Astrocyte (in vitro differentiated cells and primary cell): ENCODE measurements at regions not wholly inside any gene's neighbourhood (a gene's known extent, or its start where the extent isn't known, plus 50 kb on each side); places are given as distances from the start of the nearest gene placed in this dataset.

ENCODE experiments used
- DNase-seq: peaks from one replicate; pipeline ENCODE4 v3.0.0-alpha.2; 2010; ENCODE audit warnings: low read depth
- FAIRE-seq: peaks from 2 replicates; lab custom pipeline; 2011; peaks lifted over from hg19 to GRCh38; lab: Jason Lieb, UNC
- H2AFZ ChIP-seq: 2 replicates; pipeline ENCODE4 v1.6.0; 2012; ENCODE audit warnings: low read depth, low read length, inconsistent platforms
- H3K27ac ChIP-seq: 2 replicates; pipeline ENCODE4 v1.5.1; 2011; ENCODE audit warnings: low read depth, low read length, inconsistent platforms
- H3K27me3 ChIP-seq: 2 replicates; pipeline ENCODE4 v1.6.0; 2011; ENCODE audit warnings: low read length, inconsistent platforms; ENCODE audit not compliant: insufficient read depth
- H3K36me3 ChIP-seq: 2 replicates; pipeline ENCODE4 v1.5.1; 2011; ENCODE audit warnings: low read length, inconsistent platforms; ENCODE audit not compliant: insufficient read depth
- H3K4me1 ChIP-seq: 2 replicates; pipeline ENCODE4 v1.5.1; 2011; ENCODE audit warnings: low read length, inconsistent platforms; ENCODE audit not compliant: insufficient read depth
- H3K4me2 ChIP-seq: 2 replicates; pipeline ENCODE4 v1.6.0; 2012; ENCODE audit warnings: low read length, inconsistent platforms
- H3K4me3 ChIP-seq: 2 replicates; pipeline ENCODE4 v1.5.1; 2011; ENCODE audit warnings: low read depth, mild to moderate bottlenecking, low read length, inconsistent platforms; ENCODE audit not compliant: insufficient read depth
- H3K79me2 ChIP-seq: 2 replicates; pipeline ENCODE4 v1.6.0; 2012; ENCODE audit warnings: mild to moderate bottlenecking, low read length, inconsistent platforms; ENCODE audit not compliant: insufficient read depth
- H3K9ac ChIP-seq: 2 replicates; pipeline ENCODE4 v1.6.0; 2012; ENCODE audit warnings: mild to moderate bottlenecking, low read length, inconsistent platforms
- H3K9me3 ChIP-seq: 2 replicates; pipeline ENCODE4 v1.5.1; 2012; ENCODE audit warnings: low read depth, mild to moderate bottlenecking, low read length, inconsistent platforms; ENCODE audit not compliant: insufficient read depth
- H4K20me1 ChIP-seq: 2 replicates; pipeline ENCODE4 v1.6.0; 2012; ENCODE audit warnings: low read length, inconsistent platforms; ENCODE audit not compliant: insufficient read depth
- H3K27ac Mint-ChIP-seq: one replicate; pipeline ENCODE4 v1.8.0; 2021; ENCODE audit warnings: mild to moderate bottlenecking, mixed read lengths; ENCODE audit not compliant: unreplicated experiment
- H3K27me3 Mint-ChIP-seq: one replicate; pipeline ENCODE4 v1.8.0; 2021; ENCODE audit warnings: low read depth, mixed read lengths; ENCODE audit not compliant: unreplicated experiment
- H3K36me3 Mint-ChIP-seq: one replicate; pipeline ENCODE4 v1.8.0; 2021; ENCODE audit warnings: low read depth, mixed read lengths; ENCODE audit not compliant: unreplicated experiment
- H3K4me1 Mint-ChIP-seq: one replicate; pipeline ENCODE4 v1.8.0; 2021; ENCODE audit warnings: low read depth, mixed read lengths; ENCODE audit not compliant: unreplicated experiment
- H3K4me3 Mint-ChIP-seq: one replicate; pipeline ENCODE4 v1.8.0; 2021; ENCODE audit warnings: mild to moderate bottlenecking, moderate library complexity, mixed read lengths; ENCODE audit not compliant: unreplicated experiment
- H3K9me3 Mint-ChIP-seq: one replicate; pipeline ENCODE4 v1.8.0; 2021; ENCODE audit warnings: mild to moderate bottlenecking, mixed read lengths; ENCODE audit not compliant: unreplicated experiment
- EZH2 ChIP-seq: IDR thresholded peaks from 2 replicates; pipeline ENCODE4 v1.6.1; 2012; ENCODE audit warnings: mild to moderate bottlenecking, low read length, inconsistent platforms; ENCODE audit not compliant: insufficient read depth
- TF ChIP-seq, protein P1 (sequence below): IDR thresholded peaks from 2 replicates; pipeline ENCODE4 v1.5.1; 2011; ENCODE audit warnings: low read depth, mild to moderate bottlenecking, inconsistent platforms, low read length, moderate library complexity; ENCODE audit not compliant: insufficient read depth

DNA sequence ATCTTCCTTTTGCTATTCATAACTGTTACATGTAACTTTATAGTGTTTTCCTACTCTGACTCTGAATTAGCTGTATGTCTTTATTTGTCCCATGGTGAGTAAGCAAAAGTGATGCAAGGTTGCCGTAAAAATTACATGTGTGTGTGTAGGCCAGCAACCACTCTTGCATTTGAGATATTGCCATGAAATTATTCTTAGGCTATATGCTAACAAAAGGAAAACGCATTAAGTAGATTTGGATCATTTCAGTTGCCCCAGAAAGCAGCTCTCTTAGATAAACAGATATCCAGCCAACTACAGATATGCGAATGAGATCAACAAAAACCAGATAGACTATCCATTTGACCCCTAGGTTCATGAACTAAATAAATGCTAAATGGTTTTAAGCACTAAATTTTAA lies 73.6 kb downstream of the CYLC2 start:
- no peaks in the 10 kb centered on the region for H3K4me1 Mint-ChIP-seq
- DNase-seq (no peak), FAIRE-seq (no peak)
- Histone ChIP-seq H2AFZ (no peak overlapping the region), H3K27ac (no peak overlapping the region), H3K27me3 (no peaks in the 10 kb centered on the region), H3K36me3 (no peaks in the 10 kb centered on the region), H3K4me2 (no peak overlapping the region), H3K9me3 (no peaks in the 10 kb centered on the region), H3K9ac (no peak overlapping the region), H3K4me1 (no peaks in the 10 kb centered on the region), H3K79me2 (no peaks in the 10 kb centered on the region), H3K4me3 (no peak overlapping the region), H4K20me1 (no peaks in the 10 kb centered on the region)
- H3K27ac Mint-ChIP-seq = no peak overlapping the region
- TF ChIP-seq EZH2 = no peak
- TF ChIP-seq, protein P1, sequence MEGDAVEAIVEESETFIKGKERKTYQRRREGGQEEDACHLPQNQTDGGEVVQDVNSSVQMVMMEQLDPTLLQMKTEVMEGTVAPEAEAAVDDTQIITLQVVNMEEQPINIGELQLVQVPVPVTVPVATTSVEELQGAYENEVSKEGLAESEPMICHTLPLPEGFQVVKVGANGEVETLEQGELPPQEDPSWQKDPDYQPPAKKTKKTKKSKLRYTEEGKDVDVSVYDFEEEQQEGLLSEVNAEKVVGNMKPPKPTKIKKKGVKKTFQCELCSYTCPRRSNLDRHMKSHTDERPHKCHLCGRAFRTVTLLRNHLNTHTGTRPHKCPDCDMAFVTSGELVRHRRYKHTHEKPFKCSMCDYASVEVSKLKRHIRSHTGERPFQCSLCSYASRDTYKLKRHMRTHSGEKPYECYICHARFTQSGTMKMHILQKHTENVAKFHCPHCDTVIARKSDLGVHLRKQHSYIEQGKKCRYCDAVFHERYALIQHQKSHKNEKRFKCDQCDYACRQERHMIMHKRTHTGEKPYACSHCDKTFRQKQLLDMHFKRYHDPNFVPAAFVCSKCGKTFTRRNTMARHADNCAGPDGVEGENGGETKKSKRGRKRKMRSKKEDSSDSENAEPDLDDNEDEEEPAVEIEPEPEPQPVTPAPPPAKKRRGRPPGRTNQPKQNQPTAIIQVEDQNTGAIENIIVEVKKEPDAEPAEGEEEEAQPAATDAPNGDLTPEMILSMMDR = no peak
- H3K9me3 Mint-ChIP-seq = no peaks in the 10 kb centered on the region
- no peaks in the 10 kb centered on the region for H3K36me3 Mint-ChIP-seq
- H3K27me3 Mint-ChIP-seq = no peaks in the 10 kb centered on the region
- no peak overlapping the region for H3K4me3 Mint-ChIP-seq

DNA sequence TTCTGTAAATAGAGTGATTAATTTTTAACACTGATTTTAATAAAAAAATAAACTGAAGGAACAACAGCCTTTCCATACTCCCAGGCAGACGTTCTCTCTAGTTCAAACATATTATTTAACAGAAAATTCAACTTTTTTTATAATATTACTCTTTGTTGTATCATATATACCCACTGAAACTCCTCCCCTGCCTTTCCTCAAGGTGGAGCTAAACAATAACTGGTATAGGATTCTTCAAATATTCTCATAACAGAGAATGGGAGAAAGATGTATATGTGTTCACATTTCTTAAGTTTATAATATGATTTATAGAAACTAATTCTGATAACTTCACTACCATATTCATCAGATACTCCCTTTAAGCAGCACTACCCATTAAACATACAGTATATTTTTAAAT lies 83.4 kb downstream of the CYLC2 start:
- Mint-ChIP-seq H3K4me3 (no peak overlapping the region), H3K27me3 (no peaks in the 10 kb centered on the region), H3K9me3 (peaks cover 6% of the 10 kb centered on the region), H3K36me3 (no peaks in the 10 kb centered on the region), H3K4me1 (no peaks in the 10 kb centered on the region), H3K27ac (no peak overlapping the region)
- Histone ChIP-seq H3K27me3 (no peaks in the 10 kb centered on the region), H3K4me3 (no peak overlapping the region), H3K4me2 (no peak overlapping the region), H3K27ac (no peak overlapping the region), H3K9ac (no peak overlapping the region), H2AFZ (no peak overlapping the region), H4K20me1 (no peaks in the 10 kb centered on the region), H3K36me3 (no peaks in the 10 kb centered on the region), H3K79me2 (no peaks in the 10 kb centered on the region), H3K9me3 (no peaks in the 10 kb centered on the region), H3K4me1 (no peaks in the 10 kb centered on the region)
- FAIRE-seq (no peak), DNase-seq (no peak)
- TF ChIP-seq, protein P1 = no peak
- no peak for TF ChIP-seq EZH2

DNA sequence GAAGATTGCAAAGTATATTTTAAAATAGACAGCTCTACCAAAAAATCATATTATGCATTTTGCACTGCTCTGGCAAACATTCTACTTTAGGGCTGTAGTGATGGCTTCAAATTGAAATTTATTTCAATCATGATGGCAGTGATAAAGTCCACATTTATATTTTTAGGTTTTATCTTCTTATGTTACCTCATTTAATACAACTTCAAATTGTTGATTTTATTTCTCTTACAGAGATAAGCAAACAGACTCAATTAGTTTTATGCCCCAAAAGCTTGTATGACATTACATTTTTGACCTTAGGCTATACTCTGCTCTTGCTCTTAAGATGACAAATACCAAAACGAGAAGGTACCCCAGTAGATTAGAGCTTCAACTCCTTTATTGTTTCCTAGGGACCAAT lies 87.4 kb downstream of the CYLC2 start:
- Mint-ChIP-seq H3K27ac (no peak overlapping the region), H3K9me3 (no peaks in the 10 kb centered on the region), H3K4me1 (no peaks in the 10 kb centered on the region), H3K27me3 (no peaks in the 10 kb centered on the region), H3K36me3 (no peaks in the 10 kb centered on the region), H3K4me3 (no peak overlapping the region)
- H4K20me1 ChIP-seq = no peaks in the 10 kb centered on the region
- no peak overlapping the region for H3K4me2 ChIP-seq
- H3K9me3 ChIP-seq = no peaks in the 10 kb centered on the region
- no peak for TF ChIP-seq EZH2
- no peaks in the 10 kb centered on the region for H3K79me2 ChIP-seq
- H3K4me3 ChIP-seq = no peak overlapping the region
- no peak overlapping the region for H3K27ac ChIP-seq
- H3K4me1 ChIP-seq = no peaks in the 10 kb centered on the region
- no peaks in the 10 kb centered on the region for H3K36me3 ChIP-seq
- FAIRE-seq = no peak
- no peak overlapping the region for H3K9ac ChIP-seq
- DNase-seq = no peak
- no peaks in the 10 kb centered on the region for H3K27me3 ChIP-seq
- H2AFZ ChIP-seq = no peak overlapping the region
